Right forelimb (tissue), 1 donor: ENCODE measurements at regions not wholly inside any gene's neighbourhood (a gene's known extent, or its start where the extent isn't known, plus 50 kb on each side); places are given as distances from the start of the nearest gene placed in this dataset.
"Not testable (repeated sequence)": the region's sequence is repeated elsewhere in the genome, so short reads cannot be mapped to it uniquely, and the experiment has no call there.

Experiments
- DNase-seq: peaks from one replicate; pipeline ENCODE4 v3.0.0-alpha.2; 2018

- not testable (repeated sequence) for DNase-seq
Measured at GRCh38 chr15:29648415-29648814, 173.9 kb downstream of the TJP1 start.

- DNase-seq, result no peak
Measured at GRCh38 chr15:29645841-29646240, 176.4 kb downstream of the TJP1 start.

- DNase-seq, result not testable (repeated sequence)
Measured at GRCh38 chr15:29644361-29644760, 177.9 kb downstream of the TJP1 start.

- no peak for DNase-seq
Measured at GRCh38 chr15:29638781-29639180, 183.5 kb downstream of the TJP1 start.

GRCh38 chr15:29638011-29638410 lies 184.3 kb downstream of the TJP1 start:
- no peak for DNase-seq

- DNase-seq, result no peak
Measured at GRCh38 chr15:29637555-29637954, 184.7 kb downstream of the TJP1 start.

- no peak for DNase-seq
Measured at GRCh38 chr15:29636921-29637320, 185.3 kb downstream of the TJP1 start.

GRCh38 chr15:29636140-29636539 lies 186.1 kb downstream of the TJP1 start:
- DNase-seq, result peak; percentile 48

- DNase-seq, result no peak
Measured at GRCh38 chr15:29635513-29636098, 186.7 kb downstream of the TJP1 start.

GRCh38 chr15:29633971-29634370 lies 188.3 kb downstream of the TJP1 start:
- no peak for DNase-seq

- DNase-seq, result no peak
Measured at GRCh38 chr15:29632671-29633406, 189.4 kb downstream of the TJP1 start.

- DNase-seq, result peak; percentile 64
Measured at GRCh38 chr15:29631076-29632070, 190.9 kb downstream of the TJP1 start.

GRCh38 chr15:29624271-29624670 lies 198.0 kb downstream of the TJP1 start:
- no peak for DNase-seq

- DNase-seq, result no peak
Measured at GRCh38 chr15:29623116-29623639, 199.1 kb downstream of the TJP1 start.

- DNase-seq, result no peak
Measured at GRCh38 chr15:29622637-29623036, 199.6 kb downstream of the TJP1 start.

- DNase-seq, result no peak
Measured at GRCh38 chr15:29621616-29622015, 200.7 kb downstream of the TJP1 start.

GRCh38 chr15:29618586-29618985 lies 203.7 kb downstream of the TJP1 start:
- no peak for DNase-seq

GRCh38 chr15:29616512-29616911 lies 205.8 kb downstream of the TJP1 start:
- DNase-seq, result no peak

- DNase-seq, result no peak
Measured at GRCh38 chr15:29615791-29616190, 206.5 kb downstream of the TJP1 start.

- DNase-seq, result no peak
Measured at GRCh38 chr15:29613951-29614382, 208.3 kb downstream of the TJP1 start.

- DNase-seq, result no peak
Measured at GRCh38 chr15:29612701-29613100, 209.6 kb downstream of the TJP1 start.

GRCh38 chr15:29612096-29612495 lies 210.2 kb downstream of the TJP1 start:
- DNase-seq, result no peak

- no peak for DNase-seq
Measured at GRCh38 chr15:29611057-29611456, 211.2 kb downstream of the TJP1 start.
